ENCODE measurements at regions not wholly inside any gene's neighbourhood (a gene's known extent, or its start where the extent isn't known, plus 50 kb on each side); places are given as distances from the start of the nearest gene placed in this dataset.

GRCh38 chr16:73817526-73818324 is 478.9 kb upstream of the PSMD7 start:
- no peak for ATAC-seq
- TF ChIP-seq RARB (CRISPR knock-in tag; IDR thresholded peaks at IDR 0.05) (no peak), ZNF8 (CRISPR knock-in tag; IDR thresholded peaks at IDR 0.05) (no peak), PATZ1 (CRISPR knock-in tag; IDR thresholded peaks at IDR 0.05; ENCODE audit: borderline replicate concordance) (no peak), TSHZ2 (CRISPR knock-in tag; IDR thresholded peaks at IDR 0.05) (no peak), GLIS3 (CRISPR knock-in tag; IDR thresholded peaks at IDR 0.05) (no peak), OSR1 (CRISPR knock-in tag; IDR thresholded peaks at IDR 0.05) (no peak), ZC3H10 (CRISPR knock-in tag; IDR thresholded peaks at IDR 0.05) (no peak), TCF4 (CRISPR knock-in tag; IDR thresholded peaks at IDR 0.05; ENCODE audit: borderline replicate concordance) (no peak), BACH2 (CRISPR knock-in tag; IDR thresholded peaks at IDR 0.05; ENCODE audit: borderline replicate concordance) (no peak), SNAI2 (CRISPR knock-in tag; IDR thresholded peaks at IDR 0.05) (no peak), PPARA (CRISPR knock-in tag; IDR thresholded peaks at IDR 0.05; ENCODE audit: borderline replicate concordance) (no peak), ARNTL (CRISPR knock-in tag; IDR thresholded peaks at IDR 0.05; ENCODE audit: borderline replicate concordance, low read depth) (no peak), ESRRG (CRISPR knock-in tag; IDR thresholded peaks at IDR 0.05) (no peak), ZNF565 (CRISPR knock-in tag; conservative IDR thresholded peaks at IDR 0.05; ENCODE audit: low read depth) (no peak), ZFP3 (CRISPR knock-in tag; IDR thresholded peaks at IDR 0.05) (no peak), POU6F1 (CRISPR knock-in tag; IDR thresholded peaks at IDR 0.05; ENCODE audit: borderline replicate concordance, low read depth) (no peak), ZNF70 (CRISPR knock-in tag; IDR thresholded peaks at IDR 0.05) (no peak), ZFP30 (CRISPR knock-in tag; IDR thresholded peaks at IDR 0.05) (no peak), ISL1 (CRISPR knock-in tag; IDR thresholded peaks at IDR 0.05) (no peak)
- TF ChIP-seq, protein P1, sequence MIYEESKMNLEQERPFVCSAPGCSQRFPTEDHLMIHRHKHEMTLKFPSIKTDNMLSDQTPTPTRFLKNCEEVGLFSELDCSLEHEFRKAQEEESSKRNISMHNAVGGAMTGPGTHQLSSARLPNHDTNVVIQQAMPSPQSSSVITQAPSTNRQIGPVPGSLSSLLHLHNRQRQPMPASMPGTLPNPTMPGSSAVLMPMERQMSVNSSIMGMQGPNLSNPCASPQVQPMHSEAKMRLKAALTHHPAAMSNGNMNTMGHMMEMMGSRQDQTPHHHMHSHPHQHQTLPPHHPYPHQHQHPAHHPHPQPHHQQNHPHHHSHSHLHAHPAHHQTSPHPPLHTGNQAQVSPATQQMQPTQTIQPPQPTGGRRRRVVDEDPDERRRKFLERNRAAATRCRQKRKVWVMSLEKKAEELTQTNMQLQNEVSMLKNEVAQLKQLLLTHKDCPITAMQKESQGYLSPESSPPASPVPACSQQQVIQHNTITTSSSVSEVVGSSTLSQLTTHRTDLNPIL (CRISPR knock-in tag; IDR thresholded peaks at IDR 0.05; ENCODE audit: low read depth) = no peak

DNA sequence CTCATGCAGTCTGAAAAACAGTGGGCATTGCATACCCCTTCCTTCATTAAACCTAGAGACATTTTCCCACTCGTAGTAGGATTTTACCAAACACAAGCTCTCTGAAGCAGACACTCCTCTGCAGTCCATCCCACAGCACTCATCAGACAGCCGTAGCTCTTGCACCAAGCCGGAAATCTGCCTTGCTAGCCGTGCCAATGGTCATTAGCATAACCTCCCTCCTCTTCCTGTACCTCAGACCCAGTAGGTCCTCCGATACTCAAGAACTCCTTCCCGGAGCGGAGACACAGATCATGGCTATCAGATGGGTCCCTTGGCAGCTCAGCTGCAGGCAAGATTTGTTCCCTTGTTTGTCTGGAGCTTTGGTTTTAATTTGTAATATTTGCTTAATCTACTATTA is 483.1 kb upstream of the PSMD7 start:
- TF ChIP-seq PATZ1 (CRISPR knock-in tag; IDR thresholded peaks at IDR 0.05; ENCODE audit: borderline replicate concordance) (no peak), ZNF70 (CRISPR knock-in tag; IDR thresholded peaks at IDR 0.05) (no peak), ZNF8 (CRISPR knock-in tag; IDR thresholded peaks at IDR 0.05) (no peak)
- TF ChIP-seq, protein P2, sequence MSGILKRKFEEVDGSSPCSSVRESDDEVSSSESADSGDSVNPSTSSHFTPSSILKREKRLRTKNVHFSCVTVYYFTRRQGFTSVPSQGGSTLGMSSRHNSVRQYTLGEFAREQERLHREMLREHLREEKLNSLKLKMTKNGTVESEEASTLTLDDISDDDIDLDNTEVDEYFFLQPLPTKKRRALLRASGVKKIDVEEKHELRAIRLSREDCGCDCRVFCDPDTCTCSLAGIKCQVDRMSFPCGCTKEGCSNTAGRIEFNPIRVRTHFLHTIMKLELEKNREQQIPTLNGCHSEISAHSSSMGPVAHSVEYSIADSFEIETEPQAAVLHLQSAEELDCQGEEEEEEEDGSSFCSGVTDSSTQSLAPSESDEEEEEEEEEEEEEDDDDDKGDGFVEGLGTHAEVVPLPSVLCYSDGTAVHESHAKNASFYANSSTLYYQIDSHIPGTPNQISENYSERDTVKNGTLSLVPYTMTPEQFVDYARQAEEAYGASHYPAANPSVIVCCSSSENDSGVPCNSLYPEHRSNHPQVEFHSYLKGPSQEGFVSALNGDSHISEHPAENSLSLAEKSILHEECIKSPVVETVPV (CRISPR knock-in tag; IDR thresholded peaks at IDR 0.05) = no peak
- TF ChIP-seq, protein P1 (CRISPR knock-in tag; IDR thresholded peaks at IDR 0.05; ENCODE audit: low read depth) = no peak
- ATAC-seq = no peak

Data from SK-N-SH treated with all-trans-retinoic acid at 6 μM for 48 hours (cell line).